Panc1 (cell line): ENCODE measurements at regions not wholly inside any gene's neighbourhood (a gene's known extent, or its start where the extent isn't known, plus 50 kb on each side); places are given as distances from the start of the nearest gene placed in this dataset.

Experiments
- ATAC-seq: fragments of 200-7000 bp; cut with Tn5 transposase; 2 replicates; pipeline ENCODE4 v1.9.1; 2020; ENCODE audit warnings: mild to moderate bottlenecking, moderate library complexity
- BruUV-seq: library from RNA; stranded (reverse); fragments of 400-500 nt; replicated peaks from 2 replicates; lab custom pipeline; 2021; lab: Mats Ljungman, UMichigan
- CTCF ChIA-PET: fragments of 300-600 bp; sonication (Branson Sonifier 250); formaldehyde crosslinking; loops from one replicate; lab custom pipeline; 2022; ENCODE audit warnings: antibody characterized with exemption; lab: Charles Lee
- POLR2A ChIA-PET: fragments of 300-600 bp; sonication (Branson Sonifier 250); formaldehyde crosslinking; loops from one replicate; lab custom pipeline; 2022; ENCODE audit warnings: antibody characterized with exemption; lab: Charles Lee
- DNase-seq: peaks from one replicate; pipeline ENCODE4 v3.0.0-alpha.2; 2010; ENCODE audit warnings: low read depth, low spot score
- H3K27ac ChIP-seq: 2 replicates; pipeline ENCODE4 v1.5.1; 2011; ENCODE audit warnings: mild to moderate bottlenecking, low read length, inconsistent platforms
- H3K27me3 ChIP-seq: fragments of 200-500 bp; sonication (Bioruptor generic); 2 replicates; pipeline ENCODE4 v1.6.0; 2014; ENCODE audit warnings: low read length, inconsistent platforms; ENCODE audit not compliant: control insufficient read depth, insufficient read depth
- H3K36me3 ChIP-seq: fragments of 200-500 bp; sonication (Bioruptor generic); 2 replicates; pipeline ENCODE4 v1.5.1; 2014; ENCODE audit warnings: inconsistent platforms, mild to moderate bottlenecking, low read length, moderate library complexity; ENCODE audit not compliant: control insufficient read depth, insufficient read depth
- H3K4me1 ChIP-seq: 2 replicates; pipeline ENCODE4 v1.5.1; 2011; ENCODE audit warnings: inconsistent platforms, mild to moderate bottlenecking, low read length, moderate library complexity; ENCODE audit not compliant: control insufficient read depth, insufficient read depth
- H3K4me3 ChIP-seq, 2 experiments: 2 replicates each; pipeline ENCODE4 v1.5.1; 2011 to 2012; ENCODE audit warnings: low read depth in 2 of 2, low read length in 2 of 2, mild to moderate bottlenecking in 2 of 2, inconsistent platforms in 1 of 2, moderate library complexity in 1 of 2
- H3K9me3 ChIP-seq: fragments of 200-500 bp; sonication (Bioruptor generic); 2 replicates; pipeline ENCODE4 v1.5.1; 2014; ENCODE audit warnings: low read depth, mild to moderate bottlenecking, inconsistent platforms, low read length, moderate library complexity; ENCODE audit not compliant: control insufficient read depth, insufficient read depth
- CTCF ChIP-seq: fragments of 450-650 bp; IDR thresholded peaks from 2 replicates; pipeline ENCODE4 v1.5.1; 2017; ENCODE audit warnings: mild to moderate bottlenecking
- POLR2AphosphoS5 ChIP-seq: IDR thresholded peaks from 2 replicates; pipeline ENCODE4 v1.6.1; 2012; ENCODE audit warnings: mild to moderate bottlenecking, low read depth, low read length, moderate library complexity
- REST ChIP-seq, 2 experiments: IDR thresholded peaks; 2 replicates each; pipeline ENCODE4 v1.6.1; 2011 to 2012; ENCODE audit warnings: low read depth in 2 of 2, control low read depth in 1 of 2, low read length in 1 of 2, mild to moderate bottlenecking in 1 of 2, moderate library complexity in 1 of 2; ENCODE audit not compliant: insufficient read depth in 1 of 2
- SIN3A ChIP-seq: IDR thresholded peaks from 2 replicates; pipeline ENCODE4 v1.6.1; 2012; ENCODE audit warnings: low read depth, mild to moderate bottlenecking, low read length, moderate library complexity, borderline replicate concordance; ENCODE audit not compliant: insufficient read depth
- TCF7L2 ChIP-seq: IDR thresholded peaks from 2 replicates; pipeline ENCODE4 v1.6.1; 2011; ENCODE audit warnings: mild to moderate bottlenecking, low read depth, low read length, inconsistent platforms
- in situ Hi-C: cut with HindIII; loops from 2 replicates; pipeline ENCODE4 v1.10.0; 2016; ENCODE audit warnings: low sequenced_read_pairs, low pct_unique_long_range_greater_than_20kb
- intact Hi-C: fragments of 100-400 bp; cut with micrococcal nuclease; formaldehyde crosslinking; loops from one replicate; pipeline ENCODE4 v1.10.0; 2022; ENCODE audit not compliant: unreplicated experiment

GRCh38 chrX:117510453-117510852 lies 606.2 kb downstream of the KLHL13 start:
- CTCF ChIA-PET, result no interaction called here
- Histone ChIP-seq H3K27ac (no peak overlapping the region), H3K4me3 (no peak overlapping the region), H3K27me3 (no peaks in the 10 kb centered on the region), H3K4me1 (no peaks in the 10 kb centered on the region), H3K9me3 (no peaks in the 10 kb centered on the region), H3K36me3 (no peaks in the 10 kb centered on the region)
- no peak; the same call in 1 of the 2 replicates for TF ChIP-seq CTCF
- TF ChIP-seq REST (IDR thresholded peaks at IDR 0.05; ENCODE audit: insufficient read depth in 1 of 2, low read depth in 2 of 2, low read length in 1 of 2), result no peak
- TF ChIP-seq SIN3A, result no peak
- no peak for TF ChIP-seq POLR2AphosphoS5
- no peak for TF ChIP-seq TCF7L2
- intact Hi-C loops, result no loop called here
- POLR2A ChIA-PET, result no interaction called here
- in situ Hi-C loops, result no loop called here
- no peak for DNase-seq
- no TSS peak for BruUV-seq
- no peak for ATAC-seq

- no peak for TF ChIP-seq POLR2AphosphoS5
- in situ Hi-C loops, result no loop called here
- intact Hi-C loops, result no loop called here
- H3K36me3 ChIP-seq, result no peaks in the 10 kb centered on the region
- H3K4me1 ChIP-seq, result no peaks in the 10 kb centered on the region
- ChIA-PET POLR2A (no interaction called here), CTCF (no interaction called here)
- no peak overlapping the region for H3K4me3 ChIP-seq
- DNase-seq (no peak), ATAC-seq (no peak)
- no TSS peak for BruUV-seq
- no peaks in the 10 kb centered on the region for H3K9me3 ChIP-seq
- H3K27ac ChIP-seq, result no peak overlapping the region
- H3K27me3 ChIP-seq, result no peaks in the 10 kb centered on the region
Observed at GRCh38 chrX:117508021-117508420, 608.6 kb downstream of the KLHL13 start.

- CTCF ChIA-PET, result no interaction called here
- no peak for TF ChIP-seq POLR2AphosphoS5
- TF ChIP-seq REST (IDR thresholded peaks at IDR 0.05; ENCODE audit: insufficient read depth in 1 of 2, low read depth in 2 of 2, low read length in 1 of 2), result no peak
- no peak for TF ChIP-seq SIN3A
Observed at GRCh38 chrX:117487421-117487820, 629.2 kb downstream of the KLHL13 start.

More at GRCh38 chrX:117487421-117487820, 629.2 kb downstream of the KLHL13 start:
- Histone ChIP-seq H3K27me3 (no peaks in the 10 kb centered on the region), H3K36me3 (no peaks in the 10 kb centered on the region), H3K27ac (no peak overlapping the region), H3K4me3 (no peak overlapping the region), H3K4me1 (no peaks in the 10 kb centered on the region), H3K9me3 (no peaks in the 10 kb centered on the region)
- in situ Hi-C loops, result no loop called here
- BruUV-seq, result no TSS peak
- ATAC-seq (no peak), DNase-seq (no peak)
- intact Hi-C loops, result no loop called here
- POLR2A ChIA-PET, result no interaction called here
